Erythroblast (primary cell): ENCODE measurements at regions not wholly inside any gene's neighbourhood (a gene's known extent, or its start where the extent isn't known, plus 50 kb on each side); places are given as distances from the start of the nearest gene placed in this dataset.

Source experiments
- GATA1 ChIP-seq: IDR thresholded peaks from 2 replicates; pipeline ENCODE4 v1.6.1; 2011; ENCODE audit warnings: low read depth, mild to moderate bottlenecking, control low read depth, low read length, moderate library complexity
- POLR2A ChIP-seq: IDR thresholded peaks from 2 replicates; pipeline ENCODE4 v1.6.1; 2011; ENCODE audit warnings: mild to moderate bottlenecking, low read length

DNA sequence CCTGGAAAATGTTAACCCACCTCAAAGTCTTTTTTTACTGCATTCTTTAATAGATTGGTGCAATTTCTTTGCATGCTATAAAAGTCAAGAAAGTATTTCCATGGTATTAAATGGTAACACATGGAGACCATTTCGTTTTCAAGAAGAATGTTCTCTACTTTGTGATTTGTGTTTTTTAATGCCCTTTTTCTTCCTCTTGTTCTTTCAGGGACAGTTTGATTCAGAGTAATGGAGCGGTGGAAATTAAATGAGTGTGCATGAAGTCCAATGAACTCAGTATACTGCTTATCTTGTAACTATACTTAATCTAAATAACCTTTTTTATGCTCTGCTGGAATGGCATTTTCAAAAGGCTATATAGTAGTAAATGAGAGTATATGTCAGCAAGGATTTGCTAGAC, 507.0 kb upstream of the CDH6 start:
- TF ChIP-seq POLR2A (no peak), GATA1 (no peak)
